Liver (tissue), 8 donors: ENCODE measurements at regions not wholly inside any gene's neighbourhood (a gene's known extent, or its start where the extent isn't known, plus 50 kb on each side); places are given as distances from the start of the nearest gene placed in this dataset.
A peak's percentile ranks its signal among the peaks of the same experiment; 100 is the strongest.

ENCODE experiments used
- DNase-seq: peaks from one replicate; pipeline ENCODE4 v3.0.0-alpha.2; 2017; ENCODE audit warnings: low spot score
- H3K27ac ChIP-seq, 2 donors: one replicate each; pipeline ENCODE4 v1.7.0; 2013; ENCODE audit warnings: inconsistent platforms in 2 of 2, low read length in 2 of 2, control low read depth in 1 of 2, low read depth in 1 of 2, mild to moderate bottlenecking in 1 of 2
- H3K27me3 ChIP-seq, 4 donors: one replicate each; pipeline versions ENCODE4 v1.6.1 to v1.7.0; 2013; ENCODE audit warnings: low read length in 3 of 4, inconsistent platforms in 1 of 4, mild to moderate bottlenecking in 1 of 4, moderate library complexity in 1 of 4; ENCODE audit not compliant: control insufficient read depth in 4 of 4, insufficient read depth in 4 of 4
- H3K36me3 ChIP-seq, 4 donors: one replicate each; pipeline versions ENCODE4 v1.6.1 to v1.7.0; 2013; ENCODE audit warnings: low read length in 3 of 4, mild to moderate bottlenecking in 3 of 4, low read depth in 1 of 4, moderate library complexity in 1 of 4; ENCODE audit not compliant: control insufficient read depth in 4 of 4, insufficient read depth in 3 of 4
- H3K4me1 ChIP-seq, 4 donors: one replicate each; pipeline versions ENCODE4 v1.6.1 to v1.7.0; 2013; ENCODE audit warnings: low read length in 3 of 4, mild to moderate bottlenecking in 3 of 4, moderate library complexity in 1 of 4; ENCODE audit not compliant: control insufficient read depth in 4 of 4, insufficient read depth in 4 of 4
- H3K4me3 ChIP-seq, 3 donors: one replicate each; pipeline versions ENCODE4 v1.6.1 to v1.7.0; 2013; ENCODE audit warnings: low read length in 3 of 3, control low read depth in 1 of 3, low read depth in 1 of 3, mild to moderate bottlenecking in 1 of 3
- H3K9ac ChIP-seq, 2 donors: one replicate each; pipeline ENCODE4 v1.7.0; 2013; ENCODE audit warnings: low read length in 2 of 2, mild to moderate bottlenecking in 2 of 2, moderate library complexity in 2 of 2, control low read depth in 1 of 2, low read depth in 1 of 2
- H3K9me3 ChIP-seq, 4 donors: one replicate each; pipeline versions ENCODE4 v1.6.1 to v1.7.0; 2013; ENCODE audit warnings: low read length in 3 of 4; ENCODE audit not compliant: control insufficient read depth in 4 of 4
- CTCF ChIP-seq: fragments of 150-350 bp; IDR thresholded peaks from 2 replicates; pipeline ENCODE4 v1.5.1; 2017; ENCODE audit warnings: improper control_type of control experiment, low read depth, low read length; ENCODE audit not compliant: missing input control
- EGR1 ChIP-seq, 2 donors: IDR thresholded peaks; 2 replicates each; pipeline ENCODE4 v1.6.1; 2016 to 2018; ENCODE audit warnings: antibody characterized with exemption in 2 of 2, low read depth in 2 of 2
- FOXA1 ChIP-seq: IDR thresholded peaks from 2 replicates; pipeline ENCODE4 v1.6.1; 2016; ENCODE audit warnings: antibody characterized with exemption
- FOXA2 ChIP-seq: IDR thresholded peaks from 2 replicates; pipeline ENCODE4 v1.6.1; 2016; ENCODE audit warnings: antibody characterized with exemption
- HNF4A ChIP-seq, 2 donors: conservative IDR thresholded peaks; 2 replicates each; pipeline ENCODE4 v1.6.1; 2016; ENCODE audit warnings: antibody characterized with exemption in 2 of 2, mild to moderate bottlenecking in 2 of 2
- JUND ChIP-seq, 2 donors: IDR thresholded peaks; 2 replicates each; pipeline ENCODE4 v1.6.1; 2016; ENCODE audit warnings: antibody characterized with exemption in 2 of 2
- MAX ChIP-seq: IDR thresholded peaks from 2 replicates; pipeline ENCODE4 v1.6.1; 2016; ENCODE audit warnings: antibody characterized with exemption
- NR2F2 ChIP-seq: IDR thresholded peaks from 2 replicates; pipeline ENCODE4 v1.6.1; 2016; ENCODE audit warnings: antibody characterized with exemption
- RAD21 ChIP-seq, 2 donors: IDR thresholded peaks; 2 replicates each; pipeline ENCODE4 v1.6.1; 2016; ENCODE audit warnings: antibody characterized with exemption in 2 of 2, mild to moderate bottlenecking in 2 of 2
- REST ChIP-seq: IDR thresholded peaks from 2 replicates; pipeline ENCODE4 v1.6.1; 2016; ENCODE audit warnings: antibody characterized with exemption, mild to moderate bottlenecking
- SP1 ChIP-seq: IDR thresholded peaks from 2 replicates; pipeline ENCODE4 v1.6.1; 2018; ENCODE audit warnings: antibody characterized with exemption, mild to moderate bottlenecking
- TAF1 ChIP-seq: conservative IDR thresholded peaks from 2 replicates; pipeline ENCODE4 v1.6.1; 2016; ENCODE audit warnings: antibody characterized with exemption, mild to moderate bottlenecking
- YY1 ChIP-seq: IDR thresholded peaks from 2 replicates; pipeline ENCODE4 v1.6.1; 2016; ENCODE audit warnings: antibody characterized with exemption, mild to moderate bottlenecking
- ZBTB33 ChIP-seq: IDR thresholded peaks from 2 replicates; pipeline ENCODE4 v1.6.1; 2016; ENCODE audit warnings: antibody characterized with exemption
- WGBS: extraction: QIAGEN DNeasy Blood & Tissue Kit; methylation state at CpG from one replicate; pipeline ENCODE4 v1.1.7; 2013; 5-methylcytosine and 5-hydroxymethylcytosine counted together
- donor health status: healthy.
- donor health status: healthy.
- donor health status: healthy.
- donor health status: healthy.
- donor health status: healthy.

- H3K36me3 ChIP-seq = no peaks in the 10 kb centered on the region
- peaks cover 0 to 4% (median 0%) of the 10 kb centered on the region in 4 donors for H3K9me3 ChIP-seq
- H3K9ac ChIP-seq = no peak overlapping the region
- H3K27ac ChIP-seq = no peak overlapping the region
- 88% methylated on average over 3 of the region's 3 CpGs for WGBS
- TF ChIP-seq MAX (no peak), REST (no peak), YY1 (no peak), HNF4A (conservative IDR thresholded peaks at IDR 0.05) (no peak), ZBTB33 (no peak), FOXA2 (no peak), SP1 (no peak), TAF1 (no peak), RAD21 (IDR thresholded peaks at IDR 0.05) (no peak), NR2F2 (no peak), JUND (IDR thresholded peaks at IDR 0.05) (no peak), FOXA1 (no peak), EGR1 (IDR thresholded peaks at IDR 0.05; ENCODE audit: low read depth in 2 of 2) (no peak), CTCF (no peak)
- H3K4me3 ChIP-seq = no peak overlapping the region
- H3K27me3 ChIP-seq = no peaks in the 10 kb centered on the region
- DNase-seq = no peak
- H3K4me1 ChIP-seq = no peaks in the 10 kb centered on the region
These were observed 89.5 kb upstream of the SNX19 start for GRCh38 chr11:131005829-131006228.

GRCh38 chr11:131025020-131025419 lies 108.7 kb upstream of the SNX19 start:
- 57% methylated on average over 1 of the region's 1 CpG for WGBS
- no peaks in the 10 kb centered on the region for H3K4me1 ChIP-seq
- no peaks in the 10 kb centered on the region for H3K27me3 ChIP-seq
- no peaks in the 10 kb centered on the region for H3K36me3 ChIP-seq
- no peak for TF ChIP-seq FOXA2
- peak in 1 of 2 donors; percentile 13 for TF ChIP-seq RAD21 (IDR thresholded peaks at IDR 0.05)
- H3K9ac ChIP-seq = no peak overlapping the region
- no peak overlapping the region for H3K27ac ChIP-seq
- H3K9me3 ChIP-seq = peaks cover 0 to 3% (median 0%) of the 10 kb centered on the region in 4 donors
- DNase-seq = no peak
- no peak overlapping the region for H3K4me3 ChIP-seq
